GM06990 (cell line): ENCODE measurements at regions not wholly inside any gene's neighbourhood (a gene's known extent, or its start where the extent isn't known, plus 50 kb on each side); places are given as distances from the start of the nearest gene placed in this dataset.

ENCODE experiments used
- DNase-seq: peaks from one replicate; pipeline ENCODE4 v3.0.0-alpha.2; 2011; ENCODE audit not compliant: insufficient read length; ENCODE audit errors: extremely low read depth
- H3K27me3 ChIP-seq: replicated peaks from 2 replicates; pipeline ENCODE4 v1.6.0; 2011; ENCODE audit warnings: low read length; ENCODE audit not compliant: control insufficient read depth, insufficient read depth
- H3K36me3 ChIP-seq: 2 replicates; pipeline ENCODE4 v1.5.1; 2011; ENCODE audit warnings: low read length; ENCODE audit not compliant: control insufficient read depth, insufficient read depth
- H3K4me3 ChIP-seq: replicated peaks from 2 replicates; pipeline ENCODE4 v1.5.1; 2011; ENCODE audit warnings: low read depth, mild to moderate bottlenecking, control low read depth, low read length
- TF ChIP-seq, protein P1 (sequence below): IDR thresholded peaks from 2 replicates; pipeline ENCODE4 v1.5.1; 2011; ENCODE audit warnings: low read length, control low read depth, mild to moderate bottlenecking, inconsistent platforms; ENCODE audit not compliant: insufficient read depth, poor library complexity, severe bottlenecking

DNA sequence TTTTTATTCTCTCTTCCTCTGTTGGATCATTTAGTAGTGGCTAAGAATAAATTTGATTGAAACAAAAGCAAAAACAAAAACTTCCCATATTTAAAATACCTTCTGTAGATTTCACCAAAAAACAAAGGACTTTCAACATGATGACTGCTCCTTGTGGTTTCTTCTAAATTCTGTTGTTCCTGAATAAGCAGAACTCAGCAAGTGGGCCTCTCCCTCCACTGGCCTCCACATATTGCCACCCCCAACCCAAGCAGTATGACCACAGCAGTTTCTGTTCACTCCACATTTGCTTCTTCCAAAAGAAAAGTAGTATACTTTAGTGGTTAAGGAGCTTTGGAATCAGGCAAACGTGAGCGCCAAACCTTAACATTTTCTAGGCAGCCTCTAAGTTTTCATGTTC, 114.7 kb downstream of the COX18 start:
- no peak for DNase-seq

DNA sequence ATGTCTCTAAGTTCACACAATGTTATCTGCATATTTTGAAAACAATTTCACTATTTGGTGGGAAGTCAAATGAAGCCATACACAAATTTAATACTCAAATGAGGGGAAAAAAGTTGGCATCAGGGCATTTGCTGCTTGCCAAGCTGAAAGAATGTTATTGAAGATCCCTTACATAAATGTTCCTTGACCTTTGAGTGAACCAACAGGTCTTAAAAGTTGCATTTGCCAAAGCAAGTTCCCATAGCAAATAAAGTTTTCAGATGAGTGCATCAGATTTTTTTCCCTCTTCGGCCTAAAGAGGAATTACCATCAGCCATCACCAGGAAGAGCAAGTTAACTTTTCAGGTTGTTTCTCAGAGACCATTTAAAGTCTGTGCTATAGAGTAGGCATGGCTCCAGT, 115.9 kb downstream of the COX18 start:
- H3K4me3 ChIP-seq: no peak overlapping the region
- H3K27me3 ChIP-seq: no peaks in the 10 kb centered on the region
- H3K36me3 ChIP-seq: no peaks in the 10 kb centered on the region
- TF ChIP-seq, protein P1, sequence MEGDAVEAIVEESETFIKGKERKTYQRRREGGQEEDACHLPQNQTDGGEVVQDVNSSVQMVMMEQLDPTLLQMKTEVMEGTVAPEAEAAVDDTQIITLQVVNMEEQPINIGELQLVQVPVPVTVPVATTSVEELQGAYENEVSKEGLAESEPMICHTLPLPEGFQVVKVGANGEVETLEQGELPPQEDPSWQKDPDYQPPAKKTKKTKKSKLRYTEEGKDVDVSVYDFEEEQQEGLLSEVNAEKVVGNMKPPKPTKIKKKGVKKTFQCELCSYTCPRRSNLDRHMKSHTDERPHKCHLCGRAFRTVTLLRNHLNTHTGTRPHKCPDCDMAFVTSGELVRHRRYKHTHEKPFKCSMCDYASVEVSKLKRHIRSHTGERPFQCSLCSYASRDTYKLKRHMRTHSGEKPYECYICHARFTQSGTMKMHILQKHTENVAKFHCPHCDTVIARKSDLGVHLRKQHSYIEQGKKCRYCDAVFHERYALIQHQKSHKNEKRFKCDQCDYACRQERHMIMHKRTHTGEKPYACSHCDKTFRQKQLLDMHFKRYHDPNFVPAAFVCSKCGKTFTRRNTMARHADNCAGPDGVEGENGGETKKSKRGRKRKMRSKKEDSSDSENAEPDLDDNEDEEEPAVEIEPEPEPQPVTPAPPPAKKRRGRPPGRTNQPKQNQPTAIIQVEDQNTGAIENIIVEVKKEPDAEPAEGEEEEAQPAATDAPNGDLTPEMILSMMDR: no peak
- DNase-seq: no peak

More for the DNA sequence above, 114.7 kb downstream of the COX18 start:
- Histone ChIP-seq H3K36me3 (no peaks in the 10 kb centered on the region), H3K27me3 (no peaks in the 10 kb centered on the region), H3K4me3 (no peak overlapping the region)
- TF ChIP-seq, protein P1: no peak

DNA sequence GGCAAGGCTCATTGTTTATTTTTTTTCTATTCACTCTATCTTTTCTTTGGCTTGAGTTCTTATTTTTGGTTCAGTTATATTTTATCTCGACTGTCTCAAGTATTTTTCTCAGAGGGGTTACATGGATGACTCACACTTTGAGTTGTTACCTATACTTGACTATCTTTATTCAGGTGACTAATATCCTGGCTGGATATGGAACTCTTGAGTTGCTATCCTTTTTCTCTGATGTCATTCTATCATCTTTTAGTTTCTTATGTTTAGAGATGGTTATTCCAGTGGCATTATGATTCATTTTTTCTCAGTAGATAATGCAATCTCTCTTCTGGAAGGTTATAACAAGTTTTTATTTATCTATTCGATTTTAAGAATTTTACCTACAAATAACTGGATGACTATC, 117.9 kb downstream of the COX18 start:
- TF ChIP-seq, protein P1: no peak
- H3K27me3 ChIP-seq: no peaks in the 10 kb centered on the region
- no peak overlapping the region for H3K4me3 ChIP-seq
- no peaks in the 10 kb centered on the region for H3K36me3 ChIP-seq
- DNase-seq: no peak

DNA sequence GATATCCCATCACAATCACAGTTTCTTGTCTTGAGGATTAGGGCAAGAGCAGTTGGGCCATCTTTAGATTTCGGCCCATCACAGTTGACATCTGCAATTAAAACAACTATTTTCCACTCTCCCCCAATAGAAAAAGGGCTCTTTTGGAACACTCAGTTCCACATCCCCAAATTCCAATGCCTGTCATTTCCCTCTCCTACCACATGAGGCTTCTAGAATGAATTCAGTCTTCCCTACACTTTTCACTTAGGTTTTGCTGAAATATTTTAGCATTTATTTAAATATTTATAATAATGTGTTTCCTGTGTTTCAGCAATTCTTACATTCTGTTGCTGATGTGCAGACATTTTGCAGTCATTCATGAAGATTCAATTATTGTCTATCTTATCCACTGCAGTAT, 118.4 kb downstream of the COX18 start:
- TF ChIP-seq, protein P1: no peak
- no peaks in the 10 kb centered on the region for H3K27me3 ChIP-seq
- H3K36me3 ChIP-seq: no peaks in the 10 kb centered on the region
- no peak for DNase-seq
- H3K4me3 ChIP-seq: no peak overlapping the region

DNA sequence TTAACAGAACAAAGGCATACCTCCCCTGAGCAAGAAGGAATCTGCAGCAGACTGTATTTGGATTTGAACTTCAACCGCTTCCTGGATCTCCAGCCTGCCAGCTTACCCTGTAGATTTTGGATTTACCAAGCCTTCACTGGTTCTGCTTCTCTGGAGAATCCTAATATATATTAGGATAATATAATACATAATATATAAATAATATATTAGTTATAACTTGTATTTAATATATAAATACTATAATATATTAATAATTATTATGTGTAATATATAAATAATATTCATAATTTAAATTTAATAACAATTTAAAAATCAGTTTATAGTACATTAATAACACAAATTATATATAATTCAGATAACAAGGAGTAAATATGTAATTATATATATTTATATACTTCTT, 121.4 kb downstream of the COX18 start:
- Histone ChIP-seq H3K27me3 (no peaks in the 10 kb centered on the region), H3K4me3 (no peak overlapping the region), H3K36me3 (no peaks in the 10 kb centered on the region)
- TF ChIP-seq, protein P1: no peak
- no peak for DNase-seq

DNA sequence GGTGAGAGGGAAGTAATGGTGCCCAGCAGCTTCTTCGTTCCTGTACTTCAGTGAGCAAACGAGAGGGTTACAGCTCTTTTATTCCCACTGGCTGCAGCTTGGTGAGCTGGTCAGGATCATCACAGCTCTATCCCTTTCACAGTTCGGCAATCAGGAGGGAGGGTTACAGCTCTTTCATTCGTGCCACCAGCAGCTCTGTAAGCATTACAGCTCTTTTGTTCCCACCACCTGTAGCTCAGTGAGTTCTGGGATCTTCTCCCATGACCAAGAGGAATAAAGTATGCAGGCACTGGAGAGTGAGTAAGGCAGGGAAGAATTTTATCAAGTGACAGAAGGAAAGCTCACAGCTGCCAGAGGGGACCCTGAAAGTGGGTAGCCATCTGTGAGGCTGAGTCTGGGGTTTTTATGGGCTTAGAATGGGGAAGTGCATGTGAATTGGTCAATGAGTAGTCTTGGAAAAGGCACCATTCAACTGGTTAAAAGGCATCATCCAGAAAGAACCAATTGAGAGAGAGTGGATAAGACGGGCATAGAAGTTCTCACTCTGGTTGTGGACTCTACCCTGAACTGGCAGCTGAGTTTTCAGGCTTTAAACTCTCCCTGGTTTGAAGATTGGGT, 123.7 kb downstream of the COX18 start:
- DNase-seq: no peak
- TF ChIP-seq, protein P1: no peak
- Histone ChIP-seq H3K27me3 (no peaks in the 10 kb centered on the region), H3K36me3 (no peaks in the 10 kb centered on the region), H3K4me3 (no peak overlapping the region)
